Loucy (cell line): ENCODE measurements at regions not wholly inside any gene's neighbourhood (a gene's known extent, or its start where the extent isn't known, plus 50 kb on each side); places are given as distances from the start of the nearest gene placed in this dataset.
A peak's percentile ranks its signal among the peaks of the same experiment; 100 is the strongest.

Experiments used
- H2AFZ ChIP-seq: fragments of 200-600 bp; sonication (generic); 2 replicates; pipeline ENCODE4 v1.6.0; 2016; ENCODE audit warnings: antibody characterized with exemption, mild to moderate bottlenecking, low read length, moderate library complexity
- H3F3A ChIP-seq: fragments of 200-600 bp; 2 replicates; pipeline ENCODE4 v1.6.0; 2016; ENCODE audit warnings: antibody characterized with exemption, low read depth, mild to moderate bottlenecking
- H3K27me3 ChIP-seq: fragments of 200-600 bp; sonication (generic); 2 replicates; pipeline ENCODE4 v1.6.1; 2014; ENCODE audit warnings: low read length, mild to moderate bottlenecking; ENCODE audit not compliant: insufficient read depth, poor library complexity, severe bottlenecking
- H3K36me3 ChIP-seq: fragments of 200-600 bp; sonication (generic); 2 replicates; pipeline ENCODE4 v1.6.1; 2016; ENCODE audit warnings: low read length; ENCODE audit not compliant: insufficient read depth
- H3K4me1 ChIP-seq: fragments of 200-600 bp; sonication (generic); 2 replicates; pipeline ENCODE4 v1.5.1; 2014; ENCODE audit warnings: low read length, mild to moderate bottlenecking; ENCODE audit not compliant: insufficient read depth, poor library complexity, severe bottlenecking
- H3K4me2 ChIP-seq: fragments of 200-600 bp; sonication (generic); 2 replicates; pipeline ENCODE4 v1.6.0; 2014; ENCODE audit warnings: antibody characterized with exemption, low read length, low read depth, mild to moderate bottlenecking; ENCODE audit not compliant: poor library complexity, severe bottlenecking
- H3K4me3 ChIP-seq: fragments of 200-600 bp; sonication (generic); 2 replicates; pipeline ENCODE4 v1.5.1; 2014; ENCODE audit warnings: low read length, mild to moderate bottlenecking, mixed read lengths; ENCODE audit not compliant: poor library complexity, severe bottlenecking
- H3K79me2 ChIP-seq: fragments of 200-600 bp; sonication (generic); 2 replicates; pipeline ENCODE4 v1.6.1; 2014; ENCODE audit warnings: low read length; ENCODE audit not compliant: insufficient read depth
- H3K9ac ChIP-seq: fragments of 200-600 bp; sonication (generic); 2 replicates; pipeline ENCODE4 v1.6.0; 2014; ENCODE audit warnings: mild to moderate bottlenecking, low read depth, low read length, moderate library complexity; ENCODE audit not compliant: poor library complexity, severe bottlenecking
- H3K9me2 ChIP-seq: fragments of 200-600 bp; sonication (generic); replicated peaks from 2 replicates; pipeline ENCODE4 v1.6.1; 2016; ENCODE audit warnings: low read depth, low read length, mixed read lengths
- H3K9me3 ChIP-seq: fragments of 200-600 bp; sonication (generic); 2 replicates; pipeline ENCODE4 v1.6.1; 2014; ENCODE audit warnings: mild to moderate bottlenecking, antibody characterized with exemption, low read length, low read depth; ENCODE audit not compliant: insufficient read depth
- H4K20me1 ChIP-seq: fragments of 200-600 bp; sonication (generic); 2 replicates; pipeline ENCODE4 v1.6.0; 2014; ENCODE audit warnings: antibody characterized with exemption, low read length, mild to moderate bottlenecking; ENCODE audit not compliant: insufficient read depth, poor library complexity, severe bottlenecking
- CTCF ChIP-seq: fragments of 200-600 bp; sonication (generic); conservative IDR thresholded peaks from 2 replicates; pipeline ENCODE4 v1.5.1; 2014; ENCODE audit warnings: mild to moderate bottlenecking, antibody characterized with exemption, low read length
- EZH2phosphoT487 ChIP-seq: fragments of 200-600 bp; IDR thresholded peaks from 2 replicates; pipeline ENCODE4 v1.6.1; 2018; ENCODE audit warnings: antibody characterized with exemption, mild to moderate bottlenecking, moderate library complexity, borderline replicate concordance

- Histone ChIP-seq H3K79me2 (no peaks in the 10 kb centered on the region), H3K9ac (no peak overlapping the region), H3K9me2 (no peaks in the 10 kb centered on the region), H3K36me3 (no peaks in the 10 kb centered on the region), H3K9me3 (no peaks in the 10 kb centered on the region), H4K20me1 (no peaks in the 10 kb centered on the region), H3K4me2 (no peak overlapping the region), H3F3A (no peaks in the 10 kb centered on the region), H3K4me3 (no peak overlapping the region), H3K27me3 (no peaks in the 10 kb centered on the region), H2AFZ (no peak overlapping the region), H3K4me1 (no peaks in the 10 kb centered on the region)
- TF ChIP-seq EZH2phosphoT487 (no peak), CTCF (no peak)
Observed at GRCh38 chr3:19052874-19053273, 95.4 kb upstream of the KCNH8 start.

- no peaks in the 10 kb centered on the region for H3K36me3 ChIP-seq
- no peaks in the 10 kb centered on the region for H3K4me1 ChIP-seq
- no peaks in the 10 kb centered on the region for H3K9me3 ChIP-seq
- H3F3A ChIP-seq = no peaks in the 10 kb centered on the region
- H4K20me1 ChIP-seq = no peaks in the 10 kb centered on the region
- H3K79me2 ChIP-seq = no peaks in the 10 kb centered on the region
- no peaks in the 10 kb centered on the region for H3K9me2 ChIP-seq
- no peak overlapping the region for H3K4me3 ChIP-seq
- no peaks in the 10 kb centered on the region for H3K27me3 ChIP-seq
- no peak overlapping the region for H3K4me2 ChIP-seq
- no peak overlapping the region for H2AFZ ChIP-seq
- TF ChIP-seq EZH2phosphoT487 (no peak), CTCF (peak; percentile 60)
- no peak overlapping the region for H3K9ac ChIP-seq
Observed at GRCh38 chr3:19046440-19046839, 101.9 kb upstream of the KCNH8 start.

- Histone ChIP-seq H3K79me2 (no peaks in the 10 kb centered on the region), H3K9me3 (no peaks in the 10 kb centered on the region), H3F3A (no peaks in the 10 kb centered on the region), H3K9ac (no peak overlapping the region), H3K4me2 (no peak overlapping the region), H3K9me2 (no peaks in the 10 kb centered on the region), H3K4me1 (no peaks in the 10 kb centered on the region), H3K36me3 (no peaks in the 10 kb centered on the region), H3K4me3 (no peak overlapping the region), H3K27me3 (no peaks in the 10 kb centered on the region), H2AFZ (no peak overlapping the region), H4K20me1 (no peaks in the 10 kb centered on the region)
- TF ChIP-seq EZH2phosphoT487 (no peak), CTCF (peak; percentile 66)
Observed at GRCh38 chr3:19030522-19030839, 117.8 kb upstream of the KCNH8 start.
